ENCODE measurements at regions not wholly inside any gene's neighbourhood (a gene's known extent, or its start where the extent isn't known, plus 50 kb on each side); places are given as distances from the start of the nearest gene placed in this dataset.
"Not testable (repeated sequence)": the region's sequence is repeated elsewhere in the genome, so short reads cannot be mapped to it uniquely, and the experiment has no call there.

- Histone ChIP-seq H3K9ac (ENCODE audit: low read length) (no peak overlapping the region), H3K4me1 (ENCODE audit: insufficient read depth, low read length) (no peaks in the 10 kb centered on the region), H3K36me3 (ENCODE audit: insufficient read depth, low read length) (no peaks in the 10 kb centered on the region), H3K27ac (ENCODE audit: low read depth, low read length) (no peak overlapping the region), H3K27me3 (ENCODE audit: control insufficient read depth in 1 of 2, insufficient read depth in 2 of 2, low read length in 2 of 2) (no peaks in the 10 kb centered on the region), H3K9me3 (ENCODE audit: low read length) (no peaks in the 10 kb centered on the region), H3K4me3 (ENCODE audit: low read depth in 1 of 2, low read length in 2 of 2) (no peak overlapping the region)
Measured at GRCh38 chr13:87207280-87208003, 463.7 kb upstream of the SLITRK5 start.

DNA sequence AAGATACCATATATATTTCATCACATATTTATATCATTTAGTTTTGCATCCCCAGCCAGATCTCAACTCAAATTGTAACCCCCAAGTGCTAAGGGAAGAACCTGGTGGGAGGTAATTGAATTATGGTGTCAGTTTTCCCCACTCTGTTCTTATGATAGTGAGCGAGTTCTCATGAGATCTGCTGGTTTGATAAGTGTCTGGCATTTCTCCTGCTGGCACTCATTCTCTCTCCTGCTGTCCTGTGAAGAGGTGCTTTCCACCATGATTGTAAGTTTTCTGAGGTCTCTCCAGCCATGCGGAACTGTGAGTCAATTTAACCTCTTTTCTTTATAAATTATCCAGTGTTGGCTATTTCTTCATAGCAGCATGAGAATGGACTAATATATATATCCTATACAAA lies 462.5 kb upstream of the SLITRK5 start:
- H3K4me3 ChIP-seq (ENCODE audit: low read depth in 1 of 2, low read length in 2 of 2): no peak overlapping the region
- no peaks in the 10 kb centered on the region for H3K4me1 ChIP-seq (ENCODE audit: insufficient read depth, low read length)
- no peaks in the 10 kb centered on the region for H3K9me3 ChIP-seq (ENCODE audit: low read length)
- no peaks in the 10 kb centered on the region for H3K27me3 ChIP-seq (ENCODE audit: control insufficient read depth in 1 of 2, insufficient read depth in 2 of 2, low read length in 2 of 2)
- no peak overlapping the region for H3K9ac ChIP-seq (ENCODE audit: low read length)
- no peak overlapping the region for H3K27ac ChIP-seq (ENCODE audit: low read depth, low read length)
- H3K36me3 ChIP-seq (ENCODE audit: insufficient read depth, low read length): no peaks in the 10 kb centered on the region

DNA sequence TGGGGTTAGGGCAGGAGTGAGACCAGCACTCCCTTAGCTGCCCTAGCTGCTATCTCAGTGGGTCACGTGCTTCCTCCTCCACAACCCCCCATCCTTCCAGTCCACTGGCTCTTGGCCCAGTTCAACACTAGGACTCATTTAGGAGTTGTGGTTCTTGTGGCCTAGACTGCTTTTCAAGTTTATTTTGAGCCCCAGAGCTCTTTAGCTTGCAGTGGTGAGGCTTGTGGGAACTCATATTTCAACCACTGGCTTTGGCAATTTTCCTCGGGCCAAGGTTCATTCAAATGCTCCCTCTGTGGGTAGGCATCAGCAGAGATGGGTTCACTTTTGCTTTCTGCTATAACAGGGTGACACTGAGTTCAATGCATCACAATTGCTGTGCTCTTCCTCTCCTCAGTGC lies 436.2 kb upstream of the SLITRK5 start:
- Histone ChIP-seq H3K9me3 (ENCODE audit: low read length) (no peaks in the 10 kb centered on the region), H3K27ac (ENCODE audit: low read depth, low read length) (no peak overlapping the region), H3K4me1 (ENCODE audit: insufficient read depth, low read length) (no peaks in the 10 kb centered on the region), H3K36me3 (ENCODE audit: insufficient read depth, low read length) (no peaks in the 10 kb centered on the region), H3K9ac (ENCODE audit: low read length) (no peak overlapping the region), H3K27me3 (ENCODE audit: control insufficient read depth in 1 of 2, insufficient read depth in 2 of 2, low read length in 2 of 2) (no peaks in the 10 kb centered on the region), H3K4me3 (ENCODE audit: low read depth in 1 of 2, low read length in 2 of 2) (no peak overlapping the region)

GRCh38 chr13:87235621-87236020 lies 435.6 kb upstream of the SLITRK5 start:
- Histone ChIP-seq H3K9me3 (ENCODE audit: low read length) (no peaks in the 10 kb centered on the region), H3K27ac (ENCODE audit: low read depth, low read length) (no peak overlapping the region), H3K4me3 (ENCODE audit: low read depth in 1 of 2, low read length in 2 of 2) (no peak overlapping the region), H3K27me3 (ENCODE audit: control insufficient read depth in 1 of 2, insufficient read depth in 2 of 2, low read length in 2 of 2) (no peaks in the 10 kb centered on the region), H3K9ac (ENCODE audit: low read length) (no peak overlapping the region), H3K4me1 (ENCODE audit: insufficient read depth, low read length) (no peaks in the 10 kb centered on the region), H3K36me3 (ENCODE audit: insufficient read depth, low read length) (no peaks in the 10 kb centered on the region)

GRCh38 chr13:87244256-87244890 lies 426.8 kb upstream of the SLITRK5 start:
- Histone ChIP-seq H3K4me3 (ENCODE audit: low read depth in 1 of 2, low read length in 2 of 2) (no peak overlapping the region), H3K27ac (ENCODE audit: low read depth, low read length) (no peak overlapping the region), H3K9ac (ENCODE audit: low read length) (no peak overlapping the region), H3K9me3 (ENCODE audit: low read length) (no peaks in the 10 kb centered on the region), H3K36me3 (ENCODE audit: insufficient read depth, low read length) (no peaks in the 10 kb centered on the region), H3K4me1 (ENCODE audit: insufficient read depth, low read length) (no peaks in the 10 kb centered on the region), H3K27me3 (ENCODE audit: control insufficient read depth in 1 of 2, insufficient read depth in 2 of 2, low read length in 2 of 2) (no peaks in the 10 kb centered on the region)

GRCh38 chr13:87249847-87250246 lies 421.3 kb upstream of the SLITRK5 start:
- H3K27ac ChIP-seq (ENCODE audit: low read depth, low read length); H3K4me3 ChIP-seq (ENCODE audit: low read depth in 1 of 2, low read length in 2 of 2); H3K9ac ChIP-seq (ENCODE audit: low read length); H3K27me3 ChIP-seq (ENCODE audit: control insufficient read depth in 1 of 2, insufficient read depth in 2 of 2, low read length in 2 of 2); H3K36me3 ChIP-seq (ENCODE audit: insufficient read depth, low read length); H3K4me1 ChIP-seq (ENCODE audit: insufficient read depth, low read length); H3K9me3 ChIP-seq (ENCODE audit: low read length): not testable (repeated sequence)

DNA sequence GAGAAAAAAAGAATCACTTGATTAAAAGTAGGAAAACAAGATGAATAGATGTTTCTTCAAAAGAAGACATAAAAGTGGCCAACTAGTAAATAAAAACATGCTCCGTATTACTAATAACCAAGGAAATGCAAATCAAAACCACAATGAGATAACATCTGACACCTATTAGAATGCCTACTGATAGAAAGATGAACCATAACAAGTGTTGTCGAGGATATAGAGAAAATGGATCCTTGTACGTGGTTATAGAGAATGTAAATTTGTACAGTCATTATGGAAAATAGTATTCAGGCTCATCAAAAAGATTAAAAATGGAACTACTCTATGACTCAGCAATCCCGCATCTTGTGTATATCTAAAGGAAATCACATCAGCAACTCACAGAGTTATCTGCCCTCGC lies 415.8 kb upstream of the SLITRK5 start:
- Histone ChIP-seq H3K4me1 (ENCODE audit: insufficient read depth, low read length) (no peaks in the 10 kb centered on the region), H3K9ac (ENCODE audit: low read length) (no peak overlapping the region), H3K4me3 (ENCODE audit: low read depth in 1 of 2, low read length in 2 of 2) (no peak overlapping the region), H3K27ac (ENCODE audit: low read depth, low read length) (no peak overlapping the region), H3K36me3 (ENCODE audit: insufficient read depth, low read length) (no peaks in the 10 kb centered on the region), H3K27me3 (ENCODE audit: control insufficient read depth in 1 of 2, insufficient read depth in 2 of 2, low read length in 2 of 2) (no peaks in the 10 kb centered on the region), H3K9me3 (ENCODE audit: low read length) (no peaks in the 10 kb centered on the region)

DNA sequence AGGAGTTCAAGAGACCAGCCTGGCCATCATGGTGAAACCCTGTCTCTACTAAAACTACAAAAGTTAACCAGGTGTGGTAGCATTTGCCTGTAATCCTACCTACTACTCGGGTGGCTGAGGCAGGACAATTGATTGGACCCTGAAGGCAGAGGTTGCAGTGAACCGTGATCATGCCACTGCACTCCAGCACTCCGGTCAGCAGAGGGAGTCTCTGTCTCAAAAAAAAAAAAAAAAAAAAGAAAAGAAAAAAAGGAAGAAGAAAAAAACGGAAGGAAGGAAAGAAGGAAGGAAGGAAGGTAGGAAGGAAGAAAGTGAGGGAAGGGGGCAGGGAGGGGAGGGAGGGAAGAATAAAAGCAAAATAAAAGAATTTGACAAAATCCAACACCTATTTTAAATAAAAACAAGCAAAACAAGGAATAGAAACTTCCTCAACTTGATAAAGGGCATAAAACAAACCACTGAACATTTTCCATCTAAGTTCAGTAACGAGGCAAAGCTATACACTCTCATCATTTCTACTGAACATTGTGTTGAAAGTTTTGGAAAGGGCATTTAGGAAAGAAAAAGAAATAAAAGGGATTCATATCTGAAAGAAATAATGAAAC lies 411.6 kb upstream of the SLITRK5 start:
- H3K4me1 ChIP-seq (ENCODE audit: insufficient read depth, low read length): no peaks in the 10 kb centered on the region
- H3K4me3 ChIP-seq (ENCODE audit: low read depth in 1 of 2, low read length in 2 of 2): no peak overlapping the region
- no peaks in the 10 kb centered on the region for H3K27me3 ChIP-seq (ENCODE audit: control insufficient read depth in 1 of 2, insufficient read depth in 2 of 2, low read length in 2 of 2)
- no peaks in the 10 kb centered on the region for H3K36me3 ChIP-seq (ENCODE audit: insufficient read depth, low read length)
- no peak overlapping the region for H3K27ac ChIP-seq (ENCODE audit: low read depth, low read length)
- no peaks in the 10 kb centered on the region for H3K9me3 ChIP-seq (ENCODE audit: low read length)
- no peak overlapping the region for H3K9ac ChIP-seq (ENCODE audit: low read length)

DNA sequence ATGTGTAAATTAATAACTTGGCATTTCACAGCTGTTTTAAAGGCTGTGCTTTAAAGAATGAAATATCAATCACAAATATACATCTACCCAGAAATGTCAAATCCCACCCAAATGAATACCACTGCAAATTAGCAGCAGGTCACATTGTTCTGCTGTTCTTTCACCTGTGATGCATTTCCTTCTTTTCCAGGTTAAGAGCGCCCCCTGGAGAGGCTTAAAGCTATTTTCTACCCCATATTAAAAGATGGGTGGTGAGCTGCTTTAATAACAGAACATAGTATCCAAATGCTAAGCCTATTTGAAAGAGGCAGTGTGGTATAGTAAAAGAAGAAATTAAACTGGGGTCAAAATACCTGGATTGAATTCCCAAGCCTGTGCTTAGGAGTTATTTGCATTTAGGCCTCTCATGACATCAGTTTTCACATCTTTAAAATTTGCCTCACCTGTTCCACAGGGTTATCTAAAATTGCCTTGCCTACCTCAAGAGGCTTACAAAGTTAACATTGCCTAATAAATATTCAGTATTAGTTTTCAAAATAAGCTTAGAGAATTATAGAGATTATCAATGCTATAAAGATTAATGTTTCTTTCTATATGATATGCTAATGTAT lies 396.9 kb upstream of the SLITRK5 start:
- H3K27ac ChIP-seq (ENCODE audit: low read depth, low read length): no peak overlapping the region

DNA sequence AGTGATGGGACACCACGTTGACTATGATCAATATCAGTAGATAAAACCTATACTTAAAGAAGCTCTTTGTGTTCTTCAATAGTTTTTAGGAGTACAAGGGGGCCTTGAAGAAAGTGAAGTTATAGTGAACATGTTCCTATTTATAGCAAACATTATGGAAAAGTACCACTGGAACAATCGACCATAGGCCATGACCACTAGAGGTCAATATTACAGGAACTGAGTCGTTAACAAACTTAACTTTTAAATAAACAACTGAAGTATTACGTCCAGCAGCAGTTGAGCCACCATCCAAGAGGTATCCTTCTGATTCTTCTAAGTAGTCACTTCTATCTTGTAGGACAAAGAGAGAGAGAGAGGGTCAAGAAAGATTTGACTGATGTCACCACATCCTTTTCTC lies 391.0 kb upstream of the SLITRK5 start:
- no peak overlapping the region for H3K9ac ChIP-seq (ENCODE audit: low read length)
- H3K27me3 ChIP-seq (ENCODE audit: control insufficient read depth in 1 of 2, insufficient read depth in 2 of 2, low read length in 2 of 2): no peaks in the 10 kb centered on the region
- no peak overlapping the region for H3K4me3 ChIP-seq (ENCODE audit: low read depth in 1 of 2, low read length in 2 of 2)
- no peaks in the 10 kb centered on the region for H3K36me3 ChIP-seq (ENCODE audit: insufficient read depth, low read length)
- H3K4me1 ChIP-seq (ENCODE audit: insufficient read depth, low read length): no peaks in the 10 kb centered on the region
- H3K27ac ChIP-seq (ENCODE audit: low read depth, low read length): no peak overlapping the region
- H3K9me3 ChIP-seq (ENCODE audit: low read length): no peaks in the 10 kb centered on the region

More for the DNA sequence above, 396.9 kb upstream of the SLITRK5 start:
- Histone ChIP-seq H3K4me1 (ENCODE audit: insufficient read depth, low read length) (no peaks in the 10 kb centered on the region), H3K9me3 (ENCODE audit: low read length) (no peaks in the 10 kb centered on the region), H3K36me3 (ENCODE audit: insufficient read depth, low read length) (no peaks in the 10 kb centered on the region), H3K27me3 (ENCODE audit: control insufficient read depth in 1 of 2, insufficient read depth in 2 of 2, low read length in 2 of 2) (no peaks in the 10 kb centered on the region), H3K4me3 (ENCODE audit: low read depth in 1 of 2, low read length in 2 of 2) (no peak overlapping the region), H3K9ac (ENCODE audit: low read length) (no peak overlapping the region)

GRCh38 chr13:87287721-87288120 lies 383.4 kb upstream of the SLITRK5 start:
- Histone ChIP-seq H3K9me3 (ENCODE audit: low read length) (no peaks in the 10 kb centered on the region), H3K27ac (ENCODE audit: low read depth, low read length) (no peak overlapping the region), H3K4me3 (ENCODE audit: low read depth in 1 of 2, low read length in 2 of 2) (no peak overlapping the region), H3K9ac (ENCODE audit: low read length) (no peak overlapping the region), H3K4me1 (ENCODE audit: insufficient read depth, low read length) (no peaks in the 10 kb centered on the region), H3K36me3 (ENCODE audit: insufficient read depth, low read length) (no peaks in the 10 kb centered on the region), H3K27me3 (ENCODE audit: control insufficient read depth in 1 of 2, insufficient read depth in 2 of 2, low read length in 2 of 2) (no peaks in the 10 kb centered on the region)

Data from muscle layer of colon (tissue), 2 donors.